ENCODE measurements at regions not wholly inside any gene's neighbourhood (a gene's known extent, or its start where the extent isn't known, plus 50 kb on each side); places are given as distances from the start of the nearest gene placed in this dataset.

GRCh38 chr2:22694300-22694699 lies 690.7 kb upstream of the KLHL29 start:
- DNase-seq (ENCODE audit: extremely low spot score, insufficient read length, low read depth) (no peak), FAIRE-seq (no peak)

DNA sequence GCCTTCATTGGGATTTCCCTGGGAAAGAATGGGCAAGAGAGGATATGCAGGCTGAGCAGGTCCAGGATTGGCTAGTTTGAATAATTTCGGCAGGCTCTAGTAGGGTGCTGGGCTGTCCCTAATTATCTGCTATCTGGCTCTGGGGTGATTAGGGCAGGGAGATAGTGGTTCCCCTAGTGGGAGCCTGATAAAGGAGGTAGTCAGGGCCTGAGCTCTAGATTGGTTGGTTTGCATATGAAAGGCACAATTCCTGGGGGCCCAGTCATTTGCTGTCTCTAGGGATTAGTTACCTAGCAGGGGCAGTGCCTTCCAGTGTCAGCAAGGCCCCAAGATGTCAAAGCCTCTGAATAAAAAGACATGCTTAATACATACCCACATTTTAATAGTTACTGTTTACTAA lies 690.1 kb upstream of the KLHL29 start:
- no peak for FAIRE-seq
- DNase-seq (ENCODE audit: extremely low spot score, insufficient read length, low read depth) = no peak

- no peak for DNase-seq (ENCODE audit: extremely low spot score, insufficient read length, low read depth)
- no peak for FAIRE-seq
Measured at GRCh38 chr2:22697054-22697788, 687.8 kb upstream of the KLHL29 start.

DNA sequence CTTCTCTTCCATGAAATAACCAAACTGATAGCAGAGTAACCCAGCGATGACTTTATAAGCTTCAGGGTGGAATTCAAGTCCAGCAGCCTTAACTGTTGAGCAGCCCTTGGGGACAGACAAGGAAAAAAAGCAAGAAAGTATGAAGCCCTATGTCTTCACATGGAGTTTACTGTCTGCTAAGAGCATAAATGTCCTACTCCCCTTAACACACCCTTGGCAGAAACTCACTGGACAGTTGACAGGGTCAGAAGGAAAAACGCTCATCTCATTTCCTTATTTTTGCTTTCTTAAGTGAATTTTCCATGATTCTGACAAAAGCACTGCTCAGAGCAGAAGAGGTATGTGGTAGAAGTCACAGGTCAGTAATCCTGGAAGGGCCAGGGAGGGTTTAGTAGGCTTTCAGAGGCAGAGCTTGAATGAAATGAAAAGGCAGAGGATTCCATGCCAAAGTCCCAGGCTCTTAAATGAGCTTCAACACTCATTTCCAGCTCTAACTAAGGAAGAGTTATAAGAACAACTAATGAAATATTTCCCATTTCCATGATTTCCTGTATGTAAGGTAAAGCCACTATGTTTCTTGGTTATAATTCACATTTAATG lies 683.3 kb upstream of the KLHL29 start:
- FAIRE-seq = no peak
- no peak for DNase-seq (ENCODE audit: extremely low spot score, insufficient read length, low read depth)

DNA sequence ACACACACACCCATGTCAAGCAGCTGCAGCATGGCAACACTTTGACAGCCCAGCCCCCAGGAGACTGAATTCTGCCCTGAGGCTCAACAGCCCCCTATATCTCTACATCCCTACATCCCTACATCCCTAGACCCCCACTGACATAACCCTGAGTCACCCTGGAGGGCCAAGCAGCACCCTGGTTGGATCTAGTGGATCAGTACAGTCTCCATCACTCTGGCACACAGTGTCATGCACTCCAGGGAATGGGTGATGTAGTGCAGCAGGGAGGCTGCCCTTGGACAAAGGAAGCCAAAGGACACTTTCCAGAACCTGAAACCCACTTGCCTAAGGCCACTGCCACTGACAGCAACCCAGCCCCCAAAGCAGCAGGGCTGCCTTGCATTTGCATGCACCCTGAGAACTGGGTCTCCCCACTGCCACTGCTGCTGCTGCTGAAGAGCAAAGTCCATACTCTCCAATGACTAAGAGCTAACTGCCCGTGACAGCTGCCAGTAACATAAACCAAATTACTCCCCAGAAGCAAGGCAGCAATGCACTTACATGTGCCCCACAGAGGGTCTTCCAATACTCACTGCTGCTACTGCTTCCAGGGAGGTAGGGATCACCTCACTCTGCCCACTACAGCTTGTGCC lies 681.6 kb upstream of the KLHL29 start:
- DNase-seq (ENCODE audit: extremely low spot score, insufficient read length, low read depth) (no peak), FAIRE-seq (no peak)

- FAIRE-seq = no peak
Measured at GRCh38 chr2:22719396-22719795, 665.6 kb upstream of the KLHL29 start.

GRCh38 chr2:22729466-22729865 lies 655.5 kb upstream of the KLHL29 start:
- no peak for DNase-seq (ENCODE audit: extremely low spot score, insufficient read length, low read depth)
- FAIRE-seq = no peak

More at GRCh38 chr2:22719396-22719795, 665.6 kb upstream of the KLHL29 start:
- no peak for DNase-seq (ENCODE audit: extremely low spot score, insufficient read length, low read depth)

GRCh38 chr2:22734373-22735045 lies 650.5 kb upstream of the KLHL29 start:
- FAIRE-seq (no peak), DNase-seq (ENCODE audit: extremely low spot score, insufficient read length, low read depth) (no peak)

DNA sequence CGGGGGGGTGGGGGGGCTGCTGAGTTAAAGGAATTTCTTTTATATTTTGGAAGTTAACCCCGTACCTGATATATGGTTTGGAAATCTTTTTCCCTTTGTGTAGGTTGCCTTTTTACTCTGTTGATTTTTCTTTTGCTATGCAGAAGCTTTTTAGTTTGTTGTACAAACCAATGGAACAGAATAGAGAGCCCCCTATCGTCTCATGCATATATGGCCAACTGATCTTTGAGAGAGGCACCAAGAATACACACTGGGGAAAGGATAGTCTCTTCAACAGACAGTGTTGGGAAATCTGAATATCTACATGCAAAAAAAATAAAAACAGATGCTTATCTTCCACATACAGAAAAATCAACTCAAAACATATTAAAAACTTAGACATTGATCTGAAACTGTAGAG lies 647.8 kb upstream of the KLHL29 start:
- FAIRE-seq = no peak
- DNase-seq (ENCODE audit: extremely low spot score, insufficient read length, low read depth) = no peak

- DNase-seq (ENCODE audit: extremely low spot score, insufficient read length, low read depth) (no peak), FAIRE-seq (no peak)
Measured at GRCh38 chr2:22741216-22741615, 643.8 kb upstream of the KLHL29 start.

DNA sequence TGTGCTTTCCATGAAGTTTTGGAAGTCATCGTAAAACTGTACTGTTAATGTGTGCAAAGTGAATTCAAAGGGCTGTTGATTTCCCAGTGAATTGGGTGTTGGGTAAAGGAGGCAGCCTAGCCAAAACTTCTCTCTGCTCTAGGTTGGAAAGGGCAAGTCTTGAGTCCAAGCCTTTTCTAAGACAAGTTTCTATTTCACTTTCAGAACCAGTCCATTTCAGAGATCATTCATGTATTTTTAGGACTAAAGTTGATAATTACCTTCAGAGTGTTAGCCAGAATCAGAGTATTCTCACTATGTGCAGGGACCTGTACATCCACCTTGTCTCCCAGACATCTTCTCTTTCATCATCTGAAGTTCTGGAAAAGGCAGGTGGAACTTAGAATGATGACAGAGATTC lies 636.1 kb upstream of the KLHL29 start:
- DNase-seq (ENCODE audit: extremely low spot score, insufficient read length, low read depth) (no peak), FAIRE-seq (peak; percentile 35)

- FAIRE-seq (no peak), DNase-seq (ENCODE audit: extremely low spot score, insufficient read length, low read depth) (no peak)
Measured at GRCh38 chr2:22753476-22753875, 631.5 kb upstream of the KLHL29 start.

DNA sequence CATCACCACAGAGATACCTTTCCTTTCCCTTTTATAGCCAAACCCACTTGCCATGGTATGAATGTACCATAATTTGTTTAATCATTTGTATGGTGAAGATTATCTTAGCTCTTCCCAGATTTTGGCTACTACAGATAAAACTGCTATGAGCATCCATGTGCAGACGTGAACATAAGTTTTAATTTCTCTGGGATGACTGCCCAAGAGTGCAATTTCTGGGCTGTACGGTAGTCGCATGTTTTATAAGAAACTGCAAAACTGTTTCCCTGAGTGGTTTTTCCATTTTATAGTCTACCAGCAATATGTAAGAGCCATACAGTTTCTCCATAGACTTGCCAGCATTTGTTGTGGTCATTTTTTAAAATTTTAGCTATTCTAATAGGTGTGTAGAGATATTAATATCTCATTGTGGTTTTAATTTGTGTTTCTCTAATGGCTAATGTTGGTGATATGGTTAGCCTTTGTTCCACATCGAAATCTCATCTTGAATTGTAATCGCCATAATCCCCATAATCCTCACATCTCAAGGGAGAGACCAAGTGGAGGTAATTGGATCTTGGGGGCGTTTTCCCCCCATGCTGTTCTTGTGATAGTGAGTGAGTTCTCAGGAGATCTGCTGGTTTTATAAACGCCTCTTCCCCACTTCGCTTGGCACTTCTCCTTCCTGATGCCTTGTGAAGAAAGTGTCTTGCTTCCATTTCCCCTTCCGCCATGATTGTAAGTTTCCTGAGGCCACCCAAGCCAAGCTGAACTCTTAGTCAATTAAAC lies 628.5 kb upstream of the KLHL29 start:
- no peak for DNase-seq (ENCODE audit: extremely low spot score, insufficient read length, low read depth)

DNA sequence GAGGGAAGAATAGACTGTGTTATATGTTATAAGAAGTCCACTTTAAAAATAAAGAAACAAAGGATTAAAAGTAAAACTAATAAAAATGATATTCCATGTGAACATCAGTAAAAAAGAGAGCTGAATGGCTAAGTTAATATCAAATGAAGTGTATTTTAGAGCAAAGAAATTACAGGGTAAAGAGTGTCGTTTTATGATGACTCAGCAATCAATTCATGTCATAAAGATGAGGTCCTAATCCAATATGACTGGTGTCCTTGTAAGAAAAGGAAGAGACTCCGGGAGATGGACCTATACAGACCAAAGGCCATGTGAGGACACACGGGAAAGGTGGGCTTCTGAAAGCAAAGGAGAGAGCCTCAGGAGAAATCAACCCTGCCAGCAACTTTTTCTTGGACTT lies 615.5 kb upstream of the KLHL29 start:
- FAIRE-seq (no peak), DNase-seq (ENCODE audit: extremely low spot score, insufficient read length, low read depth) (no peak)

More for the DNA sequence above, 628.5 kb upstream of the KLHL29 start:
- FAIRE-seq = no peak

- DNase-seq (ENCODE audit: extremely low spot score, insufficient read length, low read depth) = no peak
- no peak for FAIRE-seq
Measured at GRCh38 chr2:22784566-22784965, 600.4 kb upstream of the KLHL29 start.

DNA sequence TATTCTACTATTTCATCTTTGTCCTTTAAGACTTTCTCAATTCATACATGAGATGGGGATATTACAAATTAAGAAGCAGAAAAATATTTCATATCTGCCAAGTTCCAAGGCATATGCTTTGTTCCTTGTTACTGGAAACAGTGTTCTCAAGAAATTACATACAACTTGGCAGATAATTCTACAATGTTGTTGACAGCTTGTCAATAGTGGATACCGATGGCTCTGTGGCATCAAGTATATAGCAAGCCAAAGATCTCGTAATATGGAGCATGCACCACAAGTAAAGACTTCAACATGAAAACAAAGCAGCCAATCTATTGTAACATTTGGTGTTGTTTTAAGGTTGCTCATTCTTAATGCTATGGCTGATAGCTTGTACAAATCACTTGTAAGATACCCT lies 598.2 kb upstream of the KLHL29 start:
- DNase-seq (ENCODE audit: extremely low spot score, insufficient read length, low read depth) (no peak), FAIRE-seq (no peak)

GRCh38 chr2:22787745-22788144 lies 597.2 kb upstream of the KLHL29 start:
- DNase-seq (ENCODE audit: extremely low spot score, insufficient read length, low read depth) (no peak), FAIRE-seq (no peak)

GRCh38 chr2:22788749-22789327 lies 596.1 kb upstream of the KLHL29 start:
- DNase-seq (ENCODE audit: extremely low spot score, insufficient read length, low read depth) (no peak), FAIRE-seq (no peak)

DNA sequence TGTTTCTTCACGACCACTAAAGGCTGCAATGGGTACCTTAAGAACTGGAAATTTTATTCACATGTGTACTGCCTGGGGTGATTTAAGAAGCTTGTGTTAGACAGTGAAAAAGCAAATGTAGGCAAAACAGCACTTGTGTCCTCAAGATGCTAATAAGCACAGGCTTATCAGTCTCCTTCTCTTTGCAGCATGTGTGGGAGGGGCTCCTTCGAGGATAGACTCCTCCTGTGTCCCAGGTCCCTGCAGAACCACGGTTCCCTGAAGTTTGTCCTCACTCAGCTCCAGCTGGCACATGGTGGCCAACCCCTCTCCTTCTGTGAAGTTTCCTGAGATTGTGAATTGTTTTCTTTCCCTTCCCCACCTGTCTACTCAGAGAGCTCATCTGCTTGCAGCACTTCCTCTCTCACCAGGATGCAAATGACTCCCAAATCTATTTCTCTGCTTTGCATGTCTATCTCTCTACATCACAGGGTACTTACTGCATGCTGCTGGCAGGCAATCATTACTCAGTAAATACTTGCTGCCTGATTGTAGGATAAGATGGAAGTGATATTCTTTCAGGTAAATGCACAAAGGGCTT lies 589.6 kb upstream of the KLHL29 start:
- FAIRE-seq = no peak
- DNase-seq (ENCODE audit: extremely low spot score, insufficient read length, low read depth) = no peak

Measured in GM18507 (cell line).